B cell (primary cell): ENCODE measurements at regions not wholly inside any gene's neighbourhood (a gene's known extent, or its start where the extent isn't known, plus 50 kb on each side); places are given as distances from the start of the nearest gene placed in this dataset.

ENCODE experiments used
- ATAC-seq: fragments of 200-7000 bp; cut with Tn5 transposase; one replicate; pipeline ENCODE4 v1.10.0; 2021; ENCODE audit warnings: low read depth, mild to moderate bottlenecking, moderate number of reproducible peaks, moderate library complexity
- CTCF ChIA-PET: fragments of 350-600 bp; sonication (Branson Sonifier 250); formaldehyde crosslinking; loops from one replicate; lab custom pipeline; 2021; ENCODE audit warnings: antibody characterized with exemption, inconsistent platforms; lab: Charles Lee
- POLR2A ChIA-PET: fragments of 350-600 bp; sonication (Branson Sonifier 250); formaldehyde crosslinking; loops from one replicate; lab custom pipeline; 2021; ENCODE audit warnings: antibody characterized with exemption; lab: Charles Lee
- DNase-seq: peaks from one replicate; pipeline ENCODE4 v3.0.0; 2013
- H2AFZ ChIP-seq: 2 replicates; pipeline ENCODE4 v1.6.1; 2012; ENCODE audit warnings: mild to moderate bottlenecking, low read depth, low read length; ENCODE audit not compliant: insufficient read depth, poor library complexity, severe bottlenecking
- H3K27ac ChIP-seq, 2 donors: 1 replicate in 1 of 2; 2 replicates in 1 of 2; pipeline ENCODE4 v1.5.1; 2012 to 2013; ENCODE audit warnings: low read length in 2 of 2, mild to moderate bottlenecking in 2 of 2, moderate library complexity in 1 of 2
- H3K27me3 ChIP-seq, 4 experiments: fragments of 200-600 bp in 1 of 4; sonication (generic) in 1 of 4; replicated peaks in 1 of 4; 1 replicate in 2 of 4; 2 replicates in 2 of 4; pipeline versions ENCODE4 v1.6.1 to v1.7.0; 2013 to 2016; ENCODE audit warnings: low read length in 3 of 4, mild to moderate bottlenecking in 2 of 4, mixed read lengths in 1 of 4, moderate library complexity in 1 of 4; ENCODE audit not compliant: insufficient read depth in 4 of 4, control insufficient read depth in 3 of 4; ENCODE audit errors: control extremely low read depth in 1 of 4
- H3K36me3 ChIP-seq, 2 experiments: replicated peaks in 1 of 2; 1 replicate in 1 of 2; 2 replicates in 1 of 2; pipeline versions ENCODE4 v1.6.1 to v1.7.1; 2013; ENCODE audit warnings: low read length in 1 of 2; ENCODE audit not compliant: insufficient read depth in 2 of 2, control insufficient read depth in 1 of 2; ENCODE audit errors: control extremely low read depth in 1 of 2, extremely low read depth in 1 of 2
- H3K4me1 ChIP-seq, 2 donors: fragments of 200-600 bp in 1 of 2; sonication (generic) in 1 of 2; 1 replicate in 1 of 2; 2 replicates in 1 of 2; pipeline versions ENCODE4 v1.5.1 to v1.6.1; 2013 to 2017; ENCODE audit warnings: low read length in 2 of 2; ENCODE audit not compliant: control insufficient read depth in 2 of 2, insufficient read depth in 2 of 2
- H3K4me2 ChIP-seq: replicated peaks from 2 replicates; pipeline ENCODE3; 2012; ENCODE audit warnings: mild to moderate bottlenecking, low read depth, low read length; ENCODE audit not compliant: poor library complexity, severe bottlenecking
- H3K4me3 ChIP-seq, 5 experiments: fragments of 200-600 bp in 1 of 5; sonication (generic) in 1 of 5; 1 replicate in 3 of 5; 2 replicates in 2 of 5; pipeline versions ENCODE4 v1.5.1 to v1.7.0; 2011 to 2016; ENCODE audit warnings: low read length in 4 of 5, mild to moderate bottlenecking in 4 of 5, low read depth in 2 of 5, control low read depth in 1 of 5, moderate library complexity in 1 of 5; ENCODE audit not compliant: insufficient read depth in 1 of 5; ENCODE audit errors: control extremely low read depth in 1 of 5, extremely low read depth in 1 of 5
- H3K79me2 ChIP-seq: fragments of 200-600 bp; sonication (generic); one replicate; pipeline ENCODE4 v1.6.0; 2016; ENCODE audit warnings: low read length; ENCODE audit not compliant: control insufficient read depth, insufficient read depth
- H3K9ac ChIP-seq: fragments of 200-600 bp; sonication (generic); 2 replicates; pipeline ENCODE4 v1.6.1; 2017; ENCODE audit warnings: mild to moderate bottlenecking, low read length, moderate library complexity
- H3K9me3 ChIP-seq, 3 donors: one replicate each; pipeline versions ENCODE4 v1.6.1 to v1.7.1; 2013; ENCODE audit warnings: low read length in 2 of 3; ENCODE audit not compliant: control insufficient read depth in 2 of 3, insufficient read depth in 1 of 3; ENCODE audit errors: control extremely low read depth in 1 of 3
- H4K20me1 ChIP-seq: 2 replicates; pipeline ENCODE4 v1.6.0; 2012; ENCODE audit warnings: mild to moderate bottlenecking, low read length; ENCODE audit not compliant: insufficient read depth, control insufficient read depth, poor library complexity, severe bottlenecking
- H3K27ac Mint-ChIP-seq: one replicate; pipeline ENCODE4 v1.8.0; 2021; ENCODE audit warnings: mixed read lengths
- H3K27me3 Mint-ChIP-seq: one replicate; pipeline ENCODE4 v1.8.0; 2021; ENCODE audit warnings: mixed read lengths
- H3K4me1 Mint-ChIP-seq: one replicate; pipeline ENCODE4 v1.8.0; 2021; ENCODE audit warnings: mixed read lengths
- H3K4me3 Mint-ChIP-seq: one replicate; pipeline ENCODE4 v1.8.0; 2021; ENCODE audit warnings: mixed read lengths
- H3K9me3 Mint-ChIP-seq: one replicate; pipeline ENCODE4 v1.8.0; 2022; ENCODE audit warnings: mixed read lengths; ENCODE audit not compliant: insufficient read depth
- CTCF ChIP-seq: fragments of 200-600 bp; IDR thresholded peaks from one replicate; pipeline ENCODE4 v1.8.0; 2022; ENCODE audit warnings: antibody characterized with exemption, mild to moderate bottlenecking
- EZH2 ChIP-seq: IDR thresholded peaks from 2 replicates; pipeline ENCODE4 v1.6.1; 2012; ENCODE audit warnings: borderline replicate concordance, low read depth, mild to moderate bottlenecking, moderate library complexity, low read length; ENCODE audit not compliant: insufficient read depth, poor library complexity, severe bottlenecking
- WGBS: methylation state at CpG from one replicate; pipeline ENCODE4 v1.1.5; 2013; ENCODE audit warnings: missing lambda C conversion rate; ENCODE audit not compliant: insufficient coverage; 5-methylcytosine and 5-hydroxymethylcytosine counted together
- intact Hi-C: fragments of 100-400 bp; cut with micrococcal nuclease; formaldehyde crosslinking; loops from one replicate; pipeline ENCODE4 v1.10.0; 2022

- Histone ChIP-seq H2AFZ (no peak overlapping the region), H3K36me3 (no peaks in the 10 kb centered on the region), H3K4me3 (no peak overlapping the region), H3K79me2 (no peaks in the 10 kb centered on the region), H3K4me1 (no peaks in the 10 kb centered on the region), H3K9me3 (peaks cover 0 to 2% (median 0%) of the 10 kb centered on the region in 3 donors), H3K27me3 (peaks cover 0 to 5% (median 0%) of the 10 kb centered on the region in 4 experiments), H3K9ac (no peak overlapping the region), H3K4me2 (no peak overlapping the region), H4K20me1 (no peaks in the 10 kb centered on the region), H3K27ac (no peak overlapping the region)
- Mint-ChIP-seq H3K27ac (no peak overlapping the region), H3K9me3 (no peaks in the 10 kb centered on the region), H3K4me3 (no peak overlapping the region), H3K27me3 (peaks cover 3% of the 10 kb centered on the region), H3K4me1 (no peaks in the 10 kb centered on the region)
- whole genome bisulfite sequencing, result 81% methylated on average over 2 of the region's 8 CpGs
- intact Hi-C loops, result no loop called here
- ChIA-PET POLR2A (no interaction called here), CTCF (no interaction called here)
- TF ChIP-seq CTCF (no peak), EZH2 (no peak)
- DNase-seq, result no peak
- no peak for ATAC-seq
Observed at GRCh38 chr21:15199414-15200383, 134.9 kb upstream of the NRIP1 start.

GRCh38 chr21:15203740-15204139 is 138.9 kb upstream of the NRIP1 start:
- Histone ChIP-seq H2AFZ (no peak overlapping the region), H4K20me1 (no peaks in the 10 kb centered on the region), H3K9ac (no peak overlapping the region), H3K36me3 (no peaks in the 10 kb centered on the region), H3K4me3 (no peak overlapping the region), H3K4me2 (no peak overlapping the region), H3K9me3 (peaks cover 0 to 2% (median 0%) of the 10 kb centered on the region in 3 donors), H3K79me2 (no peaks in the 10 kb centered on the region), H3K27me3 (peaks cover 0 to 25% (median 7%) of the 10 kb centered on the region in 4 experiments), H3K4me1 (peaks cover 9 to 13% of the 10 kb centered on the region in 2 donors), H3K27ac (no peak overlapping the region)
- H3K9me3 Mint-ChIP-seq, result no peaks in the 10 kb centered on the region
- DNase-seq (no peak), ATAC-seq (no peak)
- peaks cover 14% of the 10 kb centered on the region for H3K4me1 Mint-ChIP-seq
- POLR2A ChIA-PET, result no interaction called here
- TF ChIP-seq CTCF, result no peak
- no peak for TF ChIP-seq EZH2
- H3K27me3 Mint-ChIP-seq, result peaks cover 24% of the 10 kb centered on the region
- 100% methylated on average over 1 of the region's 3 CpGs for WGBS
- CTCF ChIA-PET, result no interaction called here
- intact Hi-C loops, result no loop called here
- no peak overlapping the region for H3K4me3 Mint-ChIP-seq
- no peak overlapping the region for H3K27ac Mint-ChIP-seq
